A673 (cell line): ENCODE measurements at regions not wholly inside any gene's neighbourhood (a gene's known extent, or its start where the extent isn't known, plus 50 kb on each side); places are given as distances from the start of the nearest gene placed in this dataset.

ENCODE experiments used
- EZH2 ChIP-seq: fragments of 200-600 bp; sonication (generic); IDR thresholded peaks from 2 replicates; pipeline ENCODE4 v1.6.1; 2017; ENCODE audit warnings: borderline replicate concordance, low read depth, mild to moderate bottlenecking, mixed read lengths, antibody characterized with exemption, low read length; ENCODE audit not compliant: poor library complexity, severe bottlenecking
- TF ChIP-seq, protein P1 (sequence below): fragments of 300-800, 200-600 bp; sonication (generic); conservative IDR thresholded peaks from 2 replicates; pipeline ENCODE4 v1.5.1; 2017; ENCODE audit warnings: low read depth, mild to moderate bottlenecking, antibody characterized with exemption, low read length, moderate library complexity, mixed read lengths

DNA sequence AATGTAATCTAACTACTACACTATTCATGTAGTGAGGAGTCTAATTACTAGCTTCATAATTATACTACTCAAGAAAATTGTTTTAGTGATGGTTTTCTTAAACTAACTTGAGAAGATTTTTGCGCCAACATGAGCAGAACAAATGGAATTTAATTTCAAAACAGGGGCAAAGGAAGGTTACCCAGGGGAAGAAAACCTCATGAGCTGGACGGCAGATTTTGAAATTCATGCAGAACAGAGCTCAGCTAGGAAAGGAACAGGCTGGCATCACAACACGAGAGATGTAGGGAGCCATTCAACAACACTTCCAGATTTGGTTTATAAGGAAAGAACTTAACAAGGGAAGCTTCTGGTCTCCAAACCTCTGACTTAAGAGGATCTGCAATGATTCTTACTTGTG is 235.3 kb upstream of the PRKCQ start:
- TF ChIP-seq, protein P1, sequence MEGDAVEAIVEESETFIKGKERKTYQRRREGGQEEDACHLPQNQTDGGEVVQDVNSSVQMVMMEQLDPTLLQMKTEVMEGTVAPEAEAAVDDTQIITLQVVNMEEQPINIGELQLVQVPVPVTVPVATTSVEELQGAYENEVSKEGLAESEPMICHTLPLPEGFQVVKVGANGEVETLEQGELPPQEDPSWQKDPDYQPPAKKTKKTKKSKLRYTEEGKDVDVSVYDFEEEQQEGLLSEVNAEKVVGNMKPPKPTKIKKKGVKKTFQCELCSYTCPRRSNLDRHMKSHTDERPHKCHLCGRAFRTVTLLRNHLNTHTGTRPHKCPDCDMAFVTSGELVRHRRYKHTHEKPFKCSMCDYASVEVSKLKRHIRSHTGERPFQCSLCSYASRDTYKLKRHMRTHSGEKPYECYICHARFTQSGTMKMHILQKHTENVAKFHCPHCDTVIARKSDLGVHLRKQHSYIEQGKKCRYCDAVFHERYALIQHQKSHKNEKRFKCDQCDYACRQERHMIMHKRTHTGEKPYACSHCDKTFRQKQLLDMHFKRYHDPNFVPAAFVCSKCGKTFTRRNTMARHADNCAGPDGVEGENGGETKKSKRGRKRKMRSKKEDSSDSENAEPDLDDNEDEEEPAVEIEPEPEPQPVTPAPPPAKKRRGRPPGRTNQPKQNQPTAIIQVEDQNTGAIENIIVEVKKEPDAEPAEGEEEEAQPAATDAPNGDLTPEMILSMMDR = no peak
- TF ChIP-seq EZH2 = no peak
